H9 (cell line): ENCODE measurements at regions not wholly inside any gene's neighbourhood (a gene's known extent, or its start where the extent isn't known, plus 50 kb on each side); places are given as distances from the start of the nearest gene placed in this dataset.

Experiments used
- DNase-seq: peaks from one replicate; pipeline ENCODE4 v3.0.0-alpha.2; 2017
- H2AFZ ChIP-seq: one replicate; pipeline ENCODE4 v1.6.1; 2013; ENCODE audit warnings: mild to moderate bottlenecking, low read length, control low read depth, moderate library complexity
- H2AK5ac ChIP-seq: 2 replicates; pipeline ENCODE4 v1.6.1; 2013; ENCODE audit warnings: low read length, control low read depth, mixed read lengths; ENCODE audit not compliant: insufficient read length
- H2BK120ac ChIP-seq: one replicate; pipeline ENCODE4 v1.6.1; 2013; ENCODE audit warnings: low read depth, mild to moderate bottlenecking, low read length, control low read depth, inconsistent platforms; ENCODE audit not compliant: poor library complexity, severe bottlenecking
- H2BK12ac ChIP-seq: 2 replicates; pipeline ENCODE4 v1.6.1; 2013; ENCODE audit warnings: low read length, control low read depth, mixed read lengths, low read depth; ENCODE audit not compliant: insufficient read length
- H2BK15ac ChIP-seq: 2 replicates; pipeline ENCODE4 v1.6.1; 2013; ENCODE audit warnings: low read depth, low read length, control low read depth
- H2BK20ac ChIP-seq: one replicate; pipeline ENCODE4 v1.6.1; 2013; ENCODE audit warnings: low read depth, mild to moderate bottlenecking, low read length, control low read depth, inconsistent platforms; ENCODE audit not compliant: poor library complexity, severe bottlenecking
- H2BK5ac ChIP-seq: 2 replicates; pipeline ENCODE4 v1.6.1; 2013; ENCODE audit warnings: low read length, control low read depth, mixed read lengths; ENCODE audit not compliant: insufficient read length
- H3K14ac ChIP-seq: 2 replicates; pipeline ENCODE4 v1.6.1; 2013; ENCODE audit warnings: low read length, control low read depth; ENCODE audit not compliant: insufficient read depth
- H3K18ac ChIP-seq: 2 replicates; pipeline ENCODE4 v1.6.1; 2013; ENCODE audit warnings: low read depth, mild to moderate bottlenecking, mixed read lengths, low read length, control low read depth; ENCODE audit not compliant: insufficient read length
- H3K23ac ChIP-seq: 2 replicates; pipeline ENCODE4 v1.6.1; 2013; ENCODE audit warnings: low read length, control low read depth, mixed read lengths, low read depth; ENCODE audit not compliant: insufficient read length
- H3K23me2 ChIP-seq: 2 replicates; pipeline ENCODE4 v1.6.1; 2013; ENCODE audit warnings: low read depth, mild to moderate bottlenecking, mixed read lengths, low read length, control low read depth; ENCODE audit not compliant: insufficient read length, poor library complexity, severe bottlenecking
- H3K27ac ChIP-seq: 2 replicates; pipeline ENCODE4 v1.5.1; 2013; ENCODE audit warnings: low read length, control low read depth, mixed read lengths, low read depth; ENCODE audit not compliant: insufficient read length
- H3K27me3 ChIP-seq: 2 replicates; pipeline ENCODE4 v1.6.1; 2013; ENCODE audit warnings: low read length, control low read depth, inconsistent platforms; ENCODE audit not compliant: insufficient read depth
- H3K4ac ChIP-seq: 2 replicates; pipeline ENCODE4 v1.6.1; 2013; ENCODE audit warnings: low read depth, mild to moderate bottlenecking, control low read depth, inconsistent platforms, low read length, moderate library complexity
- H3K4me1 ChIP-seq: 2 replicates; pipeline ENCODE4 v1.6.1; 2013; ENCODE audit warnings: low read length, control low read depth, inconsistent platforms; ENCODE audit not compliant: insufficient read depth
- H3K4me2 ChIP-seq: 2 replicates; pipeline ENCODE4 v1.6.1; 2013; ENCODE audit warnings: low read length, control low read depth, mixed read lengths; ENCODE audit not compliant: insufficient read length, insufficient read depth
- H3K56ac ChIP-seq: 2 replicates; pipeline ENCODE4 v1.6.1; 2013; ENCODE audit warnings: low read depth, mild to moderate bottlenecking, mixed read lengths, low read length, control low read depth; ENCODE audit not compliant: insufficient read length
- H3K79me1 ChIP-seq: 2 replicates; pipeline ENCODE4 v1.6.1; 2013; ENCODE audit warnings: low read depth, mild to moderate bottlenecking, moderate library complexity, low read length, control low read depth, inconsistent platforms; ENCODE audit not compliant: insufficient read depth, poor library complexity, severe bottlenecking
- H3K79me2 ChIP-seq: 2 replicates; pipeline ENCODE4 v1.6.1; 2013; ENCODE audit warnings: low read length, control low read depth, inconsistent platforms; ENCODE audit not compliant: insufficient read depth
- H3K9ac ChIP-seq: 2 replicates; pipeline ENCODE4 v1.6.1; 2013; ENCODE audit warnings: low read length, control low read depth, mixed read lengths; ENCODE audit not compliant: insufficient read length; ENCODE audit errors: extremely low read depth
- H3K9me3 ChIP-seq: one replicate; pipeline ENCODE4 v1.6.1; 2013; ENCODE audit warnings: low read depth, low read length, inconsistent platforms; ENCODE audit not compliant: control insufficient read depth
- H3T11ph ChIP-seq: one replicate; pipeline ENCODE4 v1.6.1; 2013; ENCODE audit warnings: mild to moderate bottlenecking, low read length, control low read depth, inconsistent platforms
- H4K20me1 ChIP-seq: one replicate; pipeline ENCODE4 v1.6.1; 2013; ENCODE audit not compliant: control insufficient read depth, insufficient read length, insufficient read depth
- H4K5ac ChIP-seq: 2 replicates; pipeline ENCODE4 v1.6.1; 2013; ENCODE audit warnings: low read depth, mild to moderate bottlenecking, mixed read lengths, low read length, control low read depth; ENCODE audit not compliant: insufficient read length
- H4K8ac ChIP-seq: replicated peaks from 2 replicates; pipeline ENCODE4 v1.6.1; 2013; ENCODE audit warnings: low read length, control low read depth, mixed read lengths, low read depth; ENCODE audit not compliant: insufficient read length
- H4K91ac ChIP-seq: 2 replicates; pipeline ENCODE4 v1.6.1; 2013; ENCODE audit warnings: low read depth, mild to moderate bottlenecking, moderate library complexity, mixed read lengths, low read length, control low read depth; ENCODE audit not compliant: insufficient read length
- H3K27ac Mint-ChIP-seq, 3 experiments: 2 replicates in 2 of 3; 3 replicates in 1 of 3; pipeline ENCODE4 v1.8.0; 2020 to 2021; ENCODE audit warnings: mixed read lengths in 3 of 3, mild to moderate bottlenecking in 1 of 3, moderate library complexity in 1 of 3
- H3K27me3 Mint-ChIP-seq: 2 replicates; pipeline ENCODE4 v1.8.0; 2021; ENCODE audit warnings: low read depth, mild to moderate bottlenecking, moderate library complexity, mixed read lengths
- H3K36me3 Mint-ChIP-seq, 3 experiments: 2 replicates in 2 of 3; 3 replicates in 1 of 3; pipeline ENCODE4 v1.8.0; 2020 to 2021; ENCODE audit warnings: low read depth in 3 of 3, mixed read lengths in 3 of 3; ENCODE audit not compliant: insufficient read depth in 1 of 3
- H3K4me1 Mint-ChIP-seq, 2 experiments: 2 replicates each; pipeline ENCODE4 v1.8.0; 2020; ENCODE audit warnings: mixed read lengths in 2 of 2
- H3K4me3 Mint-ChIP-seq, 2 experiments: 2 replicates in 1 of 2; 3 replicates in 1 of 2; pipeline ENCODE4 v1.8.0; 2020 to 2021; ENCODE audit warnings: mild to moderate bottlenecking in 2 of 2, mixed read lengths in 2 of 2, moderate library complexity in 1 of 2
- H3K9me3 Mint-ChIP-seq, 2 experiments: 2 replicates in 1 of 2; 3 replicates in 1 of 2; pipeline ENCODE4 v1.8.0; 2020; ENCODE audit warnings: mild to moderate bottlenecking in 2 of 2, mixed read lengths in 2 of 2, moderate library complexity in 1 of 2
- WGBS: extraction: QIAGEN DNeasy Blood & Tissue Kit; methylation state at CpG from one replicate; pipeline ENCODE4 v1.1.7; 2013; ENCODE audit warnings: missing lambda C conversion rate, low lambda C conversion rate, mixed read lengths; ENCODE audit not compliant: insufficient read length; ENCODE audit errors: extremely low coverage; 5-methylcytosine and 5-hydroxymethylcytosine counted together
- TF ChIP-seq, protein P1 (sequence below): fragments of 200-600 bp; sonication (generic); conservative IDR thresholded peaks from 3 replicates; pipeline ENCODE4 v1.8.0; 2021; ENCODE audit warnings: antibody characterized with exemption, mild to moderate bottlenecking

DNA sequence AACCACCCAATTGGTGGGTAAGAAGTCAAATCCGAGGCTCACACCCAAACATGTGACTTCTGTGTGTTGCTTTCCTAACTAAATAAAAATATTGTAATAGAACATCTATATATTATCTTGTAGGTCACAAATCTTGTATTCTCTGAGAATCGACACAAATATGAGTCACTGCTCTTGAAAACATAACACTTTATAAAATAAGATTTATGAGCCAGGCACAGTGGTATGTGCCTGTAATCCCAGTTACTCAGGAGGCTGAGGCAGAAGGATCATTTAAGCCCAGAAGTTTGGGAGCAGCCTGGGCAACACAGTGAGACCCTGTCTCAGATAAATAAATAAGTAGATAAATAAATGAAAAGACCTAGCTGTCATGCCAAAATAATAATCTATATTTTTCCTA is 624.1 kb downstream of the ANXA1 start:
- no peak overlapping the region for H3K56ac ChIP-seq
- no peak overlapping the region for H2BK5ac ChIP-seq
- H4K20me1 ChIP-seq, result no peaks in the 10 kb centered on the region
- no peak overlapping the region for H4K91ac ChIP-seq
- DNase-seq, result no peak
- H2AFZ ChIP-seq, result no peak overlapping the region
- H3K9me3 Mint-ChIP-seq, result no peaks in the 10 kb centered on the region; a peak in 1 of 5 replicates
- H2AK5ac ChIP-seq, result no peak overlapping the region
- H3K27ac Mint-ChIP-seq, result no peak overlapping the region
- no peak overlapping the region for H3K23ac ChIP-seq
- H3K14ac ChIP-seq, result no peak overlapping the region
- H3K27ac ChIP-seq, result no peak overlapping the region
- no peak overlapping the region for H3K4me3 Mint-ChIP-seq
- H2BK20ac ChIP-seq, result no peak overlapping the region
- H3K79me1 ChIP-seq, result no peaks in the 10 kb centered on the region
- no peak overlapping the region for H3T11ph ChIP-seq
- no peak overlapping the region for H2BK15ac ChIP-seq
- H2BK120ac ChIP-seq, result no peak overlapping the region
- no peaks in the 10 kb centered on the region for H3K4me1 ChIP-seq
- no peaks in the 10 kb centered on the region for H3K79me2 ChIP-seq
- H3K23me2 ChIP-seq, result no peaks in the 10 kb centered on the region
- H3K27me3 ChIP-seq, result no peaks in the 10 kb centered on the region
- H2BK12ac ChIP-seq, result no peak overlapping the region
- TF ChIP-seq, protein P1, sequence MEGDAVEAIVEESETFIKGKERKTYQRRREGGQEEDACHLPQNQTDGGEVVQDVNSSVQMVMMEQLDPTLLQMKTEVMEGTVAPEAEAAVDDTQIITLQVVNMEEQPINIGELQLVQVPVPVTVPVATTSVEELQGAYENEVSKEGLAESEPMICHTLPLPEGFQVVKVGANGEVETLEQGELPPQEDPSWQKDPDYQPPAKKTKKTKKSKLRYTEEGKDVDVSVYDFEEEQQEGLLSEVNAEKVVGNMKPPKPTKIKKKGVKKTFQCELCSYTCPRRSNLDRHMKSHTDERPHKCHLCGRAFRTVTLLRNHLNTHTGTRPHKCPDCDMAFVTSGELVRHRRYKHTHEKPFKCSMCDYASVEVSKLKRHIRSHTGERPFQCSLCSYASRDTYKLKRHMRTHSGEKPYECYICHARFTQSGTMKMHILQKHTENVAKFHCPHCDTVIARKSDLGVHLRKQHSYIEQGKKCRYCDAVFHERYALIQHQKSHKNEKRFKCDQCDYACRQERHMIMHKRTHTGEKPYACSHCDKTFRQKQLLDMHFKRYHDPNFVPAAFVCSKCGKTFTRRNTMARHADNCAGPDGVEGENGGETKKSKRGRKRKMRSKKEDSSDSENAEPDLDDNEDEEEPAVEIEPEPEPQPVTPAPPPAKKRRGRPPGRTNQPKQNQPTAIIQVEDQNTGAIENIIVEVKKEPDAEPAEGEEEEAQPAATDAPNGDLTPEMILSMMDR, result no peak
- H3K4me2 ChIP-seq, result no peak overlapping the region
- H4K8ac ChIP-seq, result no peak overlapping the region
- H3K9ac ChIP-seq, result no peak overlapping the region
- H3K27me3 Mint-ChIP-seq, result no peaks in the 10 kb centered on the region
- no peak overlapping the region for H4K5ac ChIP-seq
- H3K4ac ChIP-seq, result no peak overlapping the region
- no peaks in the 10 kb centered on the region for H3K4me1 Mint-ChIP-seq
- H3K9me3 ChIP-seq, result no peaks in the 10 kb centered on the region
- H3K36me3 Mint-ChIP-seq, result no peaks in the 10 kb centered on the region
- no peak overlapping the region for H3K18ac ChIP-seq
- WGBS, result no CpG with 5 or more reads among the region's 2 CpGs
